ENCODE measurements at regions not wholly inside any gene's neighbourhood (a gene's known extent, or its start where the extent isn't known, plus 50 kb on each side); places are given as distances from the start of the nearest gene placed in this dataset.

GRCh38 chr7:35365523-35365922 lies 111.6 kb upstream of the TBX20 start:
- TF ChIP-seq, protein P1, sequence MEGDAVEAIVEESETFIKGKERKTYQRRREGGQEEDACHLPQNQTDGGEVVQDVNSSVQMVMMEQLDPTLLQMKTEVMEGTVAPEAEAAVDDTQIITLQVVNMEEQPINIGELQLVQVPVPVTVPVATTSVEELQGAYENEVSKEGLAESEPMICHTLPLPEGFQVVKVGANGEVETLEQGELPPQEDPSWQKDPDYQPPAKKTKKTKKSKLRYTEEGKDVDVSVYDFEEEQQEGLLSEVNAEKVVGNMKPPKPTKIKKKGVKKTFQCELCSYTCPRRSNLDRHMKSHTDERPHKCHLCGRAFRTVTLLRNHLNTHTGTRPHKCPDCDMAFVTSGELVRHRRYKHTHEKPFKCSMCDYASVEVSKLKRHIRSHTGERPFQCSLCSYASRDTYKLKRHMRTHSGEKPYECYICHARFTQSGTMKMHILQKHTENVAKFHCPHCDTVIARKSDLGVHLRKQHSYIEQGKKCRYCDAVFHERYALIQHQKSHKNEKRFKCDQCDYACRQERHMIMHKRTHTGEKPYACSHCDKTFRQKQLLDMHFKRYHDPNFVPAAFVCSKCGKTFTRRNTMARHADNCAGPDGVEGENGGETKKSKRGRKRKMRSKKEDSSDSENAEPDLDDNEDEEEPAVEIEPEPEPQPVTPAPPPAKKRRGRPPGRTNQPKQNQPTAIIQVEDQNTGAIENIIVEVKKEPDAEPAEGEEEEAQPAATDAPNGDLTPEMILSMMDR (IDR thresholded peaks at IDR 0.05; ENCODE audit: poor library complexity, severe bottlenecking) = no peak
- TF ChIP-seq TAF1 (IDR thresholded peaks at IDR 0.05; ENCODE audit: low read depth) = no peak
- no peak for TF ChIP-seq EZH2 (IDR thresholded peaks at IDR 0.05; ENCODE audit: borderline replicate concordance, insufficient read depth, low read length, poor library complexity, severe bottlenecking)
- no peak for TF ChIP-seq RAD21 (conservative IDR thresholded peaks at IDR 0.05)
- no peak for TF ChIP-seq REST (IDR thresholded peaks at IDR 0.05; ENCODE audit: borderline replicate concordance)
- TF ChIP-seq POLR2AphosphoS5 (IDR thresholded peaks at IDR 0.05) = no peak
